Kasumi-1 (cell line): ENCODE measurements at regions not wholly inside any gene's neighbourhood (a gene's known extent, or its start where the extent isn't known, plus 50 kb on each side); places are given as distances from the start of the nearest gene placed in this dataset.
"Not testable (repeated sequence)": the region's sequence is repeated elsewhere in the genome, so short reads cannot be mapped to it uniquely, and the experiment has no call there.

ENCODE experiments used
- DNase-seq, 2 experiments: peaks; one replicate each; lab custom pipeline; 2025; lab: John Stamatoyannopoulos, UW

- DNase-seq = no peak
Observed at GRCh38 chr6:139474145-139475108, 100.0 kb upstream of the CITED2 start.

GRCh38 chr6:139473731-139474130, 99.3 kb upstream of the CITED2 start:
- DNase-seq = no peak

GRCh38 chr6:139473231-139473701, 98.8 kb upstream of the CITED2 start:
- DNase-seq = no peak

GRCh38 chr6:139472351-139473015, 98.0 kb upstream of the CITED2 start:
- DNase-seq = no peak

- DNase-seq = no peak
Observed at GRCh38 chr6:139470997-139471396, 96.5 kb upstream of the CITED2 start.

GRCh38 chr6:139468178-139468819, 93.9 kb upstream of the CITED2 start:
- no peak for DNase-seq

GRCh38 chr6:139457476-139457875, 83.0 kb upstream of the CITED2 start:
- no peak for DNase-seq

- peak; percentile 27 to 38 for DNase-seq
Observed at GRCh38 chr6:139452148-139452876, 77.9 kb upstream of the CITED2 start.

- DNase-seq = no peak
Observed at GRCh38 chr6:139449611-139450000, 75.2 kb upstream of the CITED2 start.

GRCh38 chr6:139448998-139449610, 74.7 kb upstream of the CITED2 start:
- no peak for DNase-seq

- no peak for DNase-seq
Observed at GRCh38 chr6:139448051-139448649, 73.7 kb upstream of the CITED2 start.

- no peak for DNase-seq
Observed at GRCh38 chr6:139447656-139447975, 73.2 kb upstream of the CITED2 start.

GRCh38 chr6:139446768-139447655, 72.6 kb upstream of the CITED2 start:
- no peak for DNase-seq

- no peak for DNase-seq
Observed at GRCh38 chr6:139446138-139446715, 71.8 kb upstream of the CITED2 start.

GRCh38 chr6:139444273-139444787, 69.9 kb upstream of the CITED2 start:
- not testable (repeated sequence) for DNase-seq

GRCh38 chr6:139443231-139444112, 69.0 kb upstream of the CITED2 start:
- DNase-seq = no peak

- DNase-seq = peak; percentile 34 to 36
Observed at GRCh38 chr6:139442188-139442671, 67.8 kb upstream of the CITED2 start.

- DNase-seq = peak; percentile 14 to 26
Observed at GRCh38 chr6:139439349-139439748, 64.9 kb upstream of the CITED2 start.
